K562 (cell line): ENCODE measurements at regions not wholly inside any gene's neighbourhood (a gene's known extent, or its start where the extent isn't known, plus 50 kb on each side); places are given as distances from the start of the nearest gene placed in this dataset.

ENCODE experiments used
- ETS2 ChIP-seq: IDR thresholded peaks from 2 replicates; pipeline ENCODE4 v1.6.1; 2016; ENCODE audit warnings: borderline replicate concordance, missing genetic modification characterization, mild to moderate bottlenecking, moderate library complexity, missing compliant biosample characterization; ENCODE audit not compliant: poor library complexity, severe bottlenecking
- FIP1L1 ChIP-seq: fragments of 200-400 bp; formaldehyde crosslinking; IDR thresholded peaks from 2 replicates; pipeline ENCODE4 v1.6.1; 2018; ENCODE audit warnings: mild to moderate bottlenecking, low read depth, low read length; ENCODE audit not compliant: poor library complexity, severe bottlenecking
- FOXP1 ChIP-seq: sonication (generic); formaldehyde crosslinking; IDR thresholded peaks from 2 replicates; pipeline ENCODE4 v1.8.0; 2022; ENCODE audit warnings: mild to moderate bottlenecking, missing genetic modification reagents
- RBM17 ChIP-seq: fragments of 200-400 bp; formaldehyde crosslinking; IDR thresholded peaks from 2 replicates; pipeline ENCODE4 v1.6.1; 2017; ENCODE audit warnings: low read depth, mild to moderate bottlenecking, low read length, borderline replicate concordance
- RCOR1 ChIP-seq, 2 experiments: IDR thresholded peaks; 2 replicates each; pipeline ENCODE4 v1.6.1; 2012; ENCODE audit warnings: low read depth in 2 of 2, low read length in 2 of 2, borderline replicate concordance in 1 of 2, improper control_type of control experiment in 1 of 2
- ZNF644 ChIP-seq: fragments of 200-800 bp; sonication (Bioruptor generic); IDR thresholded peaks from 2 replicates; pipeline ENCODE4 v1.6.1; 2016; ENCODE audit warnings: low read depth, missing genetic modification characterization, missing compliant biosample characterization
- TF ChIP-seq, protein P1 (sequence below), 2 experiments: fragments of 450-650 bp; formaldehyde crosslinking in 1 of 2; IDR thresholded peaks; 2 replicates each; pipeline versions ENCODE4 v1.4.0 to v1.6.1; 2014 to 2020; ENCODE audit warnings: mild to moderate bottlenecking in 2 of 2, borderline replicate concordance in 1 of 2, low read depth in 1 of 2

DNA sequence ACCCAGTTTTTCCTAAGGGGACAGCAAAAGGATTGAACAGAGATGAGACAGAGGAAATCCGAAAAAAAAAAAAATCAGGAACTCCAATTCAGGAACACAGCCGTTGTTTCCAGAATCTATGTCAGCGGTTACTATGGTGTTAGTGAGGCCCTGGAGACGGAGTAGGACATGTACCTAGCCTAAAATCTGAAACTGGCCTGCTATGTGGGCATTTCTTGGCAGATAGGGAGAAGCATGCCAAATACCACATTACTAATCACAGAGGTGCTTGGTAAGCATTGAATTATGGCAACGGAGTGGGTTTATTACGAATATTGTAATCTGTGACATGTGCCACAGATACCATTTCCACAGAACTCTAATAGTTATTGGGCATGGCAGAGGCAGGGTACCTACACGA, 530.6 kb downstream of the CCDC85A start (continued):
- no peak for TF ChIP-seq ZNF644 (tag)
- TF ChIP-seq, protein P1, sequence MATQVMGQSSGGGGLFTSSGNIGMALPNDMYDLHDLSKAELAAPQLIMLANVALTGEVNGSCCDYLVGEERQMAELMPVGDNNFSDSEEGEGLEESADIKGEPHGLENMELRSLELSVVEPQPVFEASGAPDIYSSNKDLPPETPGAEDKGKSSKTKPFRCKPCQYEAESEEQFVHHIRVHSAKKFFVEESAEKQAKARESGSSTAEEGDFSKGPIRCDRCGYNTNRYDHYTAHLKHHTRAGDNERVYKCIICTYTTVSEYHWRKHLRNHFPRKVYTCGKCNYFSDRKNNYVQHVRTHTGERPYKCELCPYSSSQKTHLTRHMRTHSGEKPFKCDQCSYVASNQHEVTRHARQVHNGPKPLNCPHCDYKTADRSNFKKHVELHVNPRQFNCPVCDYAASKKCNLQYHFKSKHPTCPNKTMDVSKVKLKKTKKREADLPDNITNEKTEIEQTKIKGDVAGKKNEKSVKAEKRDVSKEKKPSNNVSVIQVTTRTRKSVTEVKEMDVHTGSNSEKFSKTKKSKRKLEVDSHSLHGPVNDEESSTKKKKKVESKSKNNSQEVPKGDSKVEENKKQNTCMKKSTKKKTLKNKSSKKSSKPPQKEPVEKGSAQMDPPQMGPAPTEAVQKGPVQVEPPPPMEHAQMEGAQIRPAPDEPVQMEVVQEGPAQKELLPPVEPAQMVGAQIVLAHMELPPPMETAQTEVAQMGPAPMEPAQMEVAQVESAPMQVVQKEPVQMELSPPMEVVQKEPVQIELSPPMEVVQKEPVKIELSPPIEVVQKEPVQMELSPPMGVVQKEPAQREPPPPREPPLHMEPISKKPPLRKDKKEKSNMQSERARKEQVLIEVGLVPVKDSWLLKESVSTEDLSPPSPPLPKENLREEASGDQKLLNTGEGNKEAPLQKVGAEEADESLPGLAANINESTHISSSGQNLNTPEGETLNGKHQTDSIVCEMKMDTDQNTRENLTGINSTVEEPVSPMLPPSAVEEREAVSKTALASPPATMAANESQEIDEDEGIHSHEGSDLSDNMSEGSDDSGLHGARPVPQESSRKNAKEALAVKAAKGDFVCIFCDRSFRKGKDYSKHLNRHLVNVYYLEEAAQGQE (IDR thresholded peaks at IDR 0.05; ENCODE audit: borderline replicate concordance) = no peak
- TF ChIP-seq, protein P1 (CRISPR knock-in tag; IDR thresholded peaks at IDR 0.05; ENCODE audit: low read depth) = no peak
- TF ChIP-seq RCOR1 (IDR thresholded peaks at IDR 0.05; ENCODE audit: borderline replicate concordance in 1 of 2, low read depth in 2 of 2, low read length in 2 of 2) = no peak
- no peak for TF ChIP-seq RBM17
- TF ChIP-seq ETS2 (tag) = no peak
- TF ChIP-seq FOXP1 (CRISPR knock-in tag) = no peak
- TF ChIP-seq FIP1L1 = no peak
